NCI-H128 (cell line): ENCODE measurements at regions not wholly inside any gene's neighbourhood (a gene's known extent, or its start where the extent isn't known, plus 50 kb on each side); places are given as distances from the start of the nearest gene placed in this dataset.
"Not testable (repeated sequence)": the region's sequence is repeated elsewhere in the genome, so short reads cannot be mapped to it uniquely, and the experiment has no call there.

Experiments used
- DNase-seq: peaks from one replicate; lab custom pipeline; 2025; ENCODE audit not compliant: unreplicated experiment; lab: John Stamatoyannopoulos, UW

DNA sequence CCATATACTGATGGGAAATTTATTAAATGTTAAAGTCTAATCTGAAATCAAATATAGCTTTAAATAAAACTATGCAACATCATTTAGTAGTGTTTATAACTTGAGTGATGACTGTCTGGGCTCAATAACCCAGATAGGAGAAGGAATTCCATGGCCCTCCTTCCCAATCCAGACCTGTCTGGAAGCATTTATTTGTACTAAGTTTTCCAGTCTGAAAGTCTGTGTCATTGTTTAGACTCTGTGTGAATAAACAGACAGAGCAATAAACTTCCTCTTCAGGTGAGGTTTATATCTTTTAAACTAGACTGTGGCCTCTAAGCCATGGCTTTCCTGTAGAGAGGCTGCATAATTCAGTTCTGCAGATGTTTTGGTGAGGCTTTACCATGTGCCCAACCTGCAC lies 176.4 kb downstream of the SOX4 start:
- no peak for DNase-seq

DNA sequence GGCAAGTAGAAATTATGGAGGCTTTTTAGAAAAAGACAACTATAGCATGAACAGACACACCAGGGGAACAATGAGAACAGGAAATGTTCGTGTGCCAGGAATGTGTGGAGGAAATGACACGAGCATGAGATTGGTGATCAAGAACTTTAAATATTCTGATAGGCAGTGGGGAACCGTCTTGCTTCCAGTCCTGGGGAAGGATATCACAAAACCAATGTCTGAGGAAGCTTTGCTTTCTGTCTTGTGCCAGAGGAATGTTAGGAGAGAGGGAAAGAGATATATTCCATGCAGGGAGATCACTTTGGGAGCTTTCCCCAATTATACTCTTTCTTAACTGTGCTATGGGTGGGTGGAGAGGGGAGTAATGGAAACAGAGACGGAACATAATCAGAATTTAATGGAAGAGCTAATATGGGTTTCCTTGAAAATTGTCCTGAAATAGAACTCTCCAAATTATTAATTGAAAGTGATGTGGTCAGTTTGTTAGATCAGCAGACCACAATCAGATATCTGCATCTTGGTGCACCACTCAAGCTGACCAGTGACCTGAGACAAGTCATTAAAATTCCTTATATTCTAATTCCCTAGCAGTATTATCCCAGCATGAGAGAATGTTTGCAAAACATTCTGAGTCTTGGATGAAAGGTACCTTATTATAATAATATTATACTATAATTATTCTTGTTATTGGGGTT lies 178.2 kb downstream of the SOX4 start:
- DNase-seq: no peak

DNA sequence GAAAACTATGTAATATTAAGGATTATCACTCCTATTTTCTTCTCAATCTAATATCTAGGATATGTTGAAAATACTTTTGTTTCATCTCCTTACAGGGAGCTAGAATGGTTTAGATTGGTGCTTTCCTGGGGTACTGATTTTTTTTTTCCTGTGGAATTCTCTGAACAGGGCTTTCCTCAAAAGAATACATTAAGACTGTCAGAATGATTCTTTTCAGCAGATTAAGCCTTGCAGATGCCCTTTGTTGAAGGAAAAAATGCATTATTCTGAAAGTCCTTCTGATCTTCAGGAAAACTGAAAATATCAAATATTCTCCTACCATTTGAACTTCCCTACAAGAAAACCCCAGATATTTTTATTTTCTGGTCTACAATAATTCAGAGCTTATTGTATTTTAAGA lies 178.9 kb downstream of the SOX4 start:
- no peak for DNase-seq

DNA sequence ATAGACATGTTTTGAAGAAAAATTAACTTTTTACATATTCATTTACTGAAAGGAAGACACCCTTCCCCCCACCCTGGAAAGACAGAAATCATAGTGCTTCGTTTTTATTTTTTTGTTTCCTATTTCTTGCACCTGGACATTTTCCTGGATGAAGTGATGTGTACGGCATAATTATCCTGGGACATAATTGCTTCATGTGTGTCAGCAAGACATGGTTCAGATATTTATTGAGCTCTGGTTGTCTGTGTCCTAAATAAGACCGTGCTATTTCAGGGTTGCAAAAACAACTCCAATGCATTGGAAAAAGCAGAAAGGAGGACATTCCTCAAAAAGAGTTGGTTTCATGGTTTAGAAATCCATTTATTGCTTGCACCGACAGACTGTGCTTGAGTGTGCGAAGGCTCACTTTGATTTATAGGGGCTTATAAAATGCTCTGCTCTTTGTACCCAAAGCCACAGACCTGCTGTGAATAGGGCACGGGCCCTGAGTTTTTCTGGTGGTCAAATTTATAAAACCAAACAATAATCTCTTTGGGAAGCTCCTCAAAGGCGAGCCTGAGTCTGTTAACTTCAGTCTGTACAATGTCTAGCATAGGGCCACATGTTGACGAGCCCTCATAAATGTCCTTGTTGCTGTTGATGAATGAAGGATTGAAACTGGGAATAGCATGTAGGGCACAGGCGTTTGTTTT lies 179.5 kb downstream of the SOX4 start:
- no peak for DNase-seq

DNA sequence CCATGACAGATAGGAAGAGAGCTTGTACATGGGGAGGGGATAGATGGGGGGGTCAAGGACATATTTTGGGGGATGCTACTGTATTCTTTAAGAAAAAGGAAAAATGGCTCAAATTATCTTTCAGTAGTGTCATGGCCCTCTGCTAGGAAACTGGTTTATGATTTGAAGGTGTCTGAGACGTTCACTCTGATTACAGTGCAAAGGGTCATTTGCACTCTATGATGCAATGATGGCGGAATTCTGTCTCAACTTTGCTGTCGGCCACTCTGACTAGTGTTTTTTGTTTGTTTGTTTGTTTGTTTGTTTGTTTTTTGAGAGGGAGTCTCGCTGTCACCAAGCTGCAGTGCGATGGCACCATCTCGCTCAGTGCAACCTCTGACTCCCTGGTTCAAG lies 180.0 kb downstream of the SOX4 start:
- DNase-seq: no peak

DNA sequence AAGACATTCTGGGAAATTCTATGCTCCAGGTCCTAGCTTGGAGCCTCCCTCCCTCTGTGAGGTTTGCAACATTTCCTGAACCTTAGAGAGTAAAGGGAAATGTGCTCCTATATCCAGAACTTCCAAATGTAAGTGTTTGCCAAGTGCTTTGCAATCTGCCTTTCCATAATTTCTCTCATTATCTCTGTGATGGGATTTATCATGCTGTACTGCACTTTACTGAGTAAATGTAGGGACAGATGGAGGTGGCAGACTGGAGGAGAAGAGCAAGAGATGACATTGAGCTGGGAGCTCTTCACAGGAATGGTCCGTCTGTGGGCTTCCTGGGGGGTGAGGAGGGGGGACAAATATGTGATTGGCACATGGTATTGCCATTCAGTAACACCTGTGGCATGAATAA lies 184.3 kb downstream of the SOX4 start:
- no peak for DNase-seq

DNA sequence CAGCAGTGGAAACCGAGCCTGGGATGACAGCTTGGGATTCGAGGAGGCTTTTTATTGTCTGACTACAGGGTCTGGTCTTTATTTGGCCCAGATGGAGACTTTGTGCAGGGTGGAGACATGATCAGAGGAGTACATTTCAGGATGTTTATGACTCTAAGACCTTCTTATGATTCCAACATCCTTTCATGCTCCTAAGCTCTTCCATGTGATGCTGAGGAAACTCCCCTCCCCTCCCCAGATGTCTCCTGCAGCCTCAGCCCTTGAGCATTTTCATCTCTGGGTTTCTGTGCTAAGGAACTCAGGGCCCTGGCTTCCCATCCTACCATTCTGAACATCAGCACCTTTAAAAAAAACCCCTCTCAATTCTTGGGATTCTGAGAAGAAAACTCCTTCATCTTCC lies 186.6 kb downstream of the SOX4 start:
- DNase-seq: no peak

DNA sequence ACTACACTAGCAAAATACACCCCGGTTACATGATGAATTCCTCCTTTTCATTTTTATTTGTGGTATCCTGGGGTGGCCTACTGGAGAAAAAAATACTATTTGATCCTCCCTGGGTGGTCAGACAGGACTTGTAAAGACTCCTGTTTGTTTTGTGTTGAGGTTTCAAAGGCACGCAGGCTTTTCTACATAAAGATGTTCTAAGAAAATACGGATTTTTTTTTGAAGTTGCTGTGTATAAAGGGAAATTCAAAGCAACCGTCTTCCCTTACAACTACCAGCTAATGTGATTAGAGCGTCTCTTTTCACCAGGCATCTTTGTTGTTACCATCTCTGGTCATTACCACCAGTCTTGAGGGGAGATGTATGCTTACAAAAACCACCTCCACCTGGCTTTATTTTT lies 187.1 kb downstream of the SOX4 start:
- no peak for DNase-seq

DNA sequence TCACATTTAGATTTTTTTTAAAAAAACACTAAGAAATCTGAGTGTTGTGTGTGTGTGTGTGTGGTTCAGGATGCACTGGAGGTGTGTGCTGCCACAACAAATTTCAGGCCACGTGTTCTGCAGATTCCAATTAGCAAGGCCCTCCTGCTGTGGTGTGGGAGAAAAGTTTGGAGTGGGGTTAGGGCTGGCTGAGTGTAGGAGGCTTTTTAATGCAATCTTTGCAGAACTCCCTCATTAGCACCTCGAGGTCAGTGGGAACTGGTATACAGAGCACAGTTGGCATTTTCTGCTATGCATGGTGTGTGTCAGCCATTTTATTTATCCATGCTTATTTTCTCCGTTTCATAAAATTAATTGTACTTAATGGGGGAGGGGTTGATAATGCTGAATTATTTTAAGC lies 187.6 kb downstream of the SOX4 start:
- DNase-seq: no peak

DNA sequence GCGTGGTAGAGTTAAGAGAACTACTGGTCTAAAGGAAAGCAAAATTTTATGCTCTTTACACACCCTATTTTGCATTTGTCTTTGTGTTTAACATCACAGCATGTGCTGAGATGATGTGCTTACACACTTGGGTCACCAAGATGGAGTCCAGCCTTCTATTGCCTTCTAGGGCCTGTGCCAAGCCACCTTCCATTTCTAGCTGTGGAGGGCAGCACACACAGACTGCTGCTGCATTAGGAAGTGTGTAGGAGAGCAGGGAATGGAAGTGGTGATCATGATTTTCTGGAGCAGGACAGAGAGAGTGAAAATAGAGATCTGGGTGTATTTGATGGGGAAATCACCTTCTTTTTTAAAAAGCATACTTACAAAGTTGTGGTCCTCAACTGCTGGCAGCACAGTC lies 191.6 kb downstream of the SOX4 start:
- no peak for DNase-seq

DNA sequence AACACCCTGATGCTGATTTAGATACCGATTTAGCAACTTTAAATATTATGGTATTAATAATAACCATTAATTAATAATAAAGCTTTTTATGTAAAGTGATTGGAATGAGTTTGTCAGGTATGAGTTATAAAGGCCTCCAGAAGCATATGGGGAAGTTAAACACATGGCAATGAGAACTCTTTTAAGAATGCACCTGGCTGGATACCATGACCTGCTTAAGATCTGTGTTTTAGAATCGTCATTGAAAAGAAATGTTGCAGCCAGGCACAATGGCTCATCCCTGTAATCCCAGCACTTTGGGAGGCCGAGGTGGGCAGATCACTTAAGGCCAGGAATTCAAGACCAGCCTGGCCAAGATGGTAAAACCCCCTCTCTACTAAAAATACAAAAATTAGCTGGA lies 197.5 kb downstream of the SOX4 start:
- DNase-seq: no peak

DNA sequence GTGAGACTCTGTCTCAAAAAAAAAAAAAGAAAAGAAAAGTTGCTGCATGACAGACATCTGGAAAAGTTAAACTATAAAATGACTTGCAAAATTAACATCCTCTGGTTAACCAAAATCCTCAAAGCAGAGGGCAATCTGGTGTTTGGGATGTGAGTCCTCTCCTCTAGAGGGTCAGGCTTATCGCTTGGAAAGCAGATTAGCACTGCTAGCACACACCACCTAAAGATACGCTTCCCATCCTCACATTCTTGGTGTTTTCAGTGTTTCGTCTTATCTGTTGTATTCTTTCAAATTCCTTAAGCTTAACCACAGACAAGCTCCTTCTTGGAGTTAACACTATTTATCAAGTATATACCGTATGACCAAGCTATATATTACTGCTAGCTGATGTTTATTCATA lies 198.0 kb downstream of the SOX4 start:
- DNase-seq: no peak

DNA sequence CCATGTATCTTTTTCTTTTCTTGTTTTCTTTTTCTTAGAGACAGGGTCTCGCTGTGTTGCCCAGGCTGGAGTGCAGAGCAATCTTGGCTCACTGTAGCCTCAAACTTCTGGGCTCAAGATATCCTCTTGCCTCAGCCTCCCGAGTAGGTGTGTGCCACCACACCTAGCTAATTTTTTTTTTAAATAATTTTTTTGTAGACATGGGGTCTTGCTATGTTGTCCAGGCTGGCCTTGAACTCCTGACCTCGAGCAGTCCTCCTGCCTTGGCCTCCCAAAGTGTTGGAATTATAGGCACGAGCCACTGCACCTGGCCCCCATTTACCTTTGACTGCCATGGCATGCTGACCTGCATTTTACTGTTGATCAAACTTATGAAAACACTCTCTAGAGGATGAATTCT lies 198.6 kb downstream of the SOX4 start:
- no peak for DNase-seq

DNA sequence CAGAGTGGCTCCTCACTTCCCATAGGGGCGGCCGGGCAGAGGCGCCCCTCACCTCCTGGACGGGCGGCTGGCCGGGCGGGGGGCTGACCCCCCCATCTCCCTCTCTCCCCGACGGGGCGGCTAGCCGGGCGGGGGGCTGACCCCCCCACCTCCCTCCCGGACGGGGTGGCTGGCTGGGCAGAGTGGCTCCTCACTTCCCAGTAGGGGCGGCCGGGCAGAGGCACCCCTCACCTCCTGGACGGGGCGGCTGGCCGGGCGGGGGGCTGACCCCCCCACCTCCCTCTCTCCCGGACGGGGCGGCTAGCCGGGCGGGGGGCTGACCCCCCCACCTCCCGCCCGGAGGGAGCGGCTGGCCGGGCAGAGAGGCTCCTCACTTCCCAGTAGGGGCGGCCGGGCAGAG lies 203.4 kb downstream of the SOX4 start:
- DNase-seq: not testable (repeated sequence)

DNA sequence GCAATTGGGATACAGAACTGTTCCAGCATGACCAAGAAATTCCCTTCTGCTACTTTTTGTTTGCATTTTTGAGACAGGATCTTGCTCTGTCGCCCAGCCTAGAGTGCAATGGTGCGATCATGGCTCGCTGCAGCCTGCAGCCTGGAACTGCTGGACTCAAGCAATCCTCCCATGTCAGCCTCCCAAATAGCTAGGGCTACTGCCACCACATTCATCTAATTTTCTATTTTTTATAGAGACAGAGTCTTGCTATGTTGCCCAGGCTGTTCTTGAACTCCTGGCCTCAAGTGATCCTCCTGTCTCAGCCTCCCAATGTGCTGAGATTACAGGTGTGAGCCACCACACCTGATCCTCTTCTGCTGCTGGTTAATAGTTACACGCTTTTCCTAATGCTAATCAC lies 204.9 kb downstream of the SOX4 start:
- DNase-seq: no peak

DNA sequence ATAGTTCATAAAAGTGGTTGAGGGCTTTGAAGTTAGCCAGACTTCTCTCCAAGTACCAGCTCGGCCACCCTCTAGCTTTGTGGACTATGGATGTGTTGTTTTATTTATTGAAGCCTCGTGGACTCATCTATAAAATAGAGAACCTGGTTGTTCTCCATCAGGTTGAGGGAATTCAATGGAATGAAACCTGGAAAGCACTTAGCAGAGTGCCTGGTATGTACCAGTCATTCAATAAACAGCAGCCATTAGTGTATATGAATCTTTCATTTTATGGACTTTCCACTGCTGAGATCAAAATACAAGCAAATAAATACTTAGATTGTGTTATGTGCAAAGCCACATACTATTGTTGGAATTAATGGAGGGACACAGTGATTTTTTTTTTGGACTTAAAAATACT lies 206.8 kb downstream of the SOX4 start:
- no peak for DNase-seq

DNA sequence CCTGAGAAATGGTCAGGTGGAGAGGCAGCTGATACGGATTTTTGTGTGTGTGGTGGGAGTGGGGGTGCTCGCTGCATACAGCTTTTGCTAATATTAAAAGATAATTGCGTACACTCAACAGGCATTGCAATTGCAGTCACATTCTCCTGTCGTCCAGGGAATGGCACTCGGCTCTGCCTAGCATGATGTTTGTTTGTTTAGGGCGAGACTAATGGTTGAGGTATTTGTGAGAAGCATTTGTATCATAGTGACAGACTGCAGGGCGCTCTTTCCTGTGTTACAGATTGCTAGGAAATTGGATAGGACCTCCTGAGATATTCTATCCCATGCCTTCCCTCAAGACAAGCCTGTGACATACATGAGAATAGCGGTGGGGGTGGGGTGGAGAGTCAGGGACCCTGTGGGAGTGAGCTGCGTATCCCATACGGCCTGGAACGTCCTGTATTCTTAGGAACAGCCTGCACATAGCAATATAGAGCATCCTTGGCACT lies 207.4 kb downstream of the SOX4 start:
- DNase-seq: peak; percentile 32

DNA sequence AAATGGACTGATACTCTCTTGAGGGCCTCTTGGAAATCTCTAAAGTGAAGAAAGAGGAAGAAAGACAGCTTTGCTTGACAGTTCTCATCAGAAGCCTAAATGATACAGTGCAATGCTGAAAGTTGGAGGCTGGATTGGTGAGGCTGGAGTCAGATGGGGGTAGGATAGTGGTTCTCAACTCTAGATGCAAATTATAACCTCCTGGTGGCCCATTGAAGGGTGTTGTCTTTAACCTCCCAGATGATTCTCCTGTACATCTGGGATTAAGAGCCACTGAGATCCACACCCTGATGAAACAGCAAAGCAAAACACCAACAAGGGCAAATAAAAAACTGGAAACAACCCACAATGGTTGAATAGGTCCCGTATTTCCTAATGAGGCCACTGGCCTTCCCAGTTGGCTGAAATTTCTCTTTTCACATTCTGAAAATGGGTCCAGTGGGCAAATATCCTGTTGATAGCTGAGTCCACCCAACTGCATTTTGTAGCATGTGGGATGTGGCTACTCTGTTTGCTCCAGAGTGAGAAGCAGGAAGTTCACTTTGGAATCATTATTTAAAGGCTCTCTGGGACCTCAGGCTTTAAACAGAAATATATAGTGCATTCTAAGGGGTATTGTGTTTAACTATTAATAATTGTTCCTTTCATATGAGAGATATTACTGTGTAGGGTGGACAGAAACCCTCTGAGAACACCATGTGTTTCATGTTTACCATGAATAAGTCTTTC lies 208.1 kb downstream of the SOX4 start:
- no peak for DNase-seq

DNA sequence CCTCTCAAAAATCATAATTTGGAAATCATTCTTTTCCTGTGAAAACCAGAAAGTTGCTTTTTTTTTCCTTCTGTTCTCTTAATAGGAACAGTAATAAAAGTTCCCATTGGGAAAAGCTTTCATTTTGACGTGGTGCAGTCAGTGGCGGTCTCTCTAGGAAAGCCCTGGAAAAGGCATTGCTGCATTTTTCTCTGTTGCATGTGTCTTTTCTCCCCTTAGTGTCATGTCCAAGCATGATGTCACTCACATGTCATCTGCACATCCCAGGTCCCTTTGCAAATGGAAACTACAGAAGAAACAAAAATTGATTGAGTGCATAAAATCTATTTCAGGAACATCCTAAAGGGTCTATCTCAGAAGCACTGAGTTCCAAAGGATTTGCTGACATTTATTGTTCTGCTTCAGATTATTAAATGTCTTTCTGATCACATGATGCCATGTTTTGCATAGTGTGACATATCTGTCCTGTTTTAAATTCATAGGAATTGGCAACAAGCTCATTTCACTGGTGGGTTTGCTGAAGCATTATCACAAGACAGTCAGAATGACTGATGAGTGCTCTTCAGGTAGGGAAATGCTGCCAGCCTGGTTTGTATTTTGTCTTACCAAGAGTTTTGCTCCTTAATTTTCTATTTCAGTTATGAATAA lies 208.7 kb downstream of the SOX4 start:
- no peak for DNase-seq

DNA sequence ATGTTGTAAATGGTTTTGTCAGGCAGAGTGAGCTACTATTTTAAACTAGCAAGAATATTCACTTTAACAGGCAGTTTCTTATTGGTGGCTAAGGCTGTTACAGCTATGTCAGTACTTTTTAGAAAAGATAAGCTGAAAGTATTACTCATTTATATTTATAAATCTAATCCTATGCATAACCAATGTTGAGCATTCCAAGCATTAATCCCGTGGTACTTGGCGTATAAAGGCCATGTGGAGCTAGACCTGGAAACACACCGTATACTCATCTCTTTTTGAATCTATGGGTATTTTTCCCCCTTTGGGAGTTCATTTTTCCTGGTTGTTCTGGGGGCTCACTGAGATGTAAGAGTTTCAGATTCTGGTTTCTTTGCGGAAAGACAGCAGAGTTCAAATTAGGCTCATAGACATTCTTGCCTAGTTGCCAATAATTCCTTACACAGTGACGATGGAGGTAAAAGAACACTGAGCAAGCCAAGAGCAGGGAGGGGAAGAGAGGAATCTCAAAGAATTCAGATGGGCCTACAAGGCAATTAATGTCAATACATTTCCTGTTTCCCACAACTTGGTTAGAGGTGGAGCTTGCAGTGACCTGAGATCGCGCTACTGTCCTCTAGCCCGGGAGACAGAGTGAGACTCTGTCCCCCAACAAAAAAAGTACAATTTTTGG lies 211.5 kb downstream of the SOX4 start:
- DNase-seq: no peak
